ENCODE measurements at regions not wholly inside any gene's neighbourhood (a gene's known extent, or its start where the extent isn't known, plus 50 kb on each side); places are given as distances from the start of the nearest gene placed in this dataset.

GRCh38 chr5:173830421-173830820, 57.7 kb upstream of the CPEB4 start:
- H3K4me3 ChIP-seq: no peak overlapping the region
- DNase-seq (ENCODE audit: low spot score): no peak
- peaks cover 0 to 5% of the 10 kb centered on the region in 2 donors for H3K9me3 ChIP-seq
- H3K27ac ChIP-seq: no peak overlapping the region
- TF ChIP-seq, protein P1, sequence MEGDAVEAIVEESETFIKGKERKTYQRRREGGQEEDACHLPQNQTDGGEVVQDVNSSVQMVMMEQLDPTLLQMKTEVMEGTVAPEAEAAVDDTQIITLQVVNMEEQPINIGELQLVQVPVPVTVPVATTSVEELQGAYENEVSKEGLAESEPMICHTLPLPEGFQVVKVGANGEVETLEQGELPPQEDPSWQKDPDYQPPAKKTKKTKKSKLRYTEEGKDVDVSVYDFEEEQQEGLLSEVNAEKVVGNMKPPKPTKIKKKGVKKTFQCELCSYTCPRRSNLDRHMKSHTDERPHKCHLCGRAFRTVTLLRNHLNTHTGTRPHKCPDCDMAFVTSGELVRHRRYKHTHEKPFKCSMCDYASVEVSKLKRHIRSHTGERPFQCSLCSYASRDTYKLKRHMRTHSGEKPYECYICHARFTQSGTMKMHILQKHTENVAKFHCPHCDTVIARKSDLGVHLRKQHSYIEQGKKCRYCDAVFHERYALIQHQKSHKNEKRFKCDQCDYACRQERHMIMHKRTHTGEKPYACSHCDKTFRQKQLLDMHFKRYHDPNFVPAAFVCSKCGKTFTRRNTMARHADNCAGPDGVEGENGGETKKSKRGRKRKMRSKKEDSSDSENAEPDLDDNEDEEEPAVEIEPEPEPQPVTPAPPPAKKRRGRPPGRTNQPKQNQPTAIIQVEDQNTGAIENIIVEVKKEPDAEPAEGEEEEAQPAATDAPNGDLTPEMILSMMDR (IDR thresholded peaks at IDR 0.05): no peak
- no peaks in the 10 kb centered on the region for H3K27me3 ChIP-seq
- no peaks in the 10 kb centered on the region for H3K36me3 ChIP-seq
- H3K4me1 ChIP-seq: no peaks in the 10 kb centered on the region

DNA sequence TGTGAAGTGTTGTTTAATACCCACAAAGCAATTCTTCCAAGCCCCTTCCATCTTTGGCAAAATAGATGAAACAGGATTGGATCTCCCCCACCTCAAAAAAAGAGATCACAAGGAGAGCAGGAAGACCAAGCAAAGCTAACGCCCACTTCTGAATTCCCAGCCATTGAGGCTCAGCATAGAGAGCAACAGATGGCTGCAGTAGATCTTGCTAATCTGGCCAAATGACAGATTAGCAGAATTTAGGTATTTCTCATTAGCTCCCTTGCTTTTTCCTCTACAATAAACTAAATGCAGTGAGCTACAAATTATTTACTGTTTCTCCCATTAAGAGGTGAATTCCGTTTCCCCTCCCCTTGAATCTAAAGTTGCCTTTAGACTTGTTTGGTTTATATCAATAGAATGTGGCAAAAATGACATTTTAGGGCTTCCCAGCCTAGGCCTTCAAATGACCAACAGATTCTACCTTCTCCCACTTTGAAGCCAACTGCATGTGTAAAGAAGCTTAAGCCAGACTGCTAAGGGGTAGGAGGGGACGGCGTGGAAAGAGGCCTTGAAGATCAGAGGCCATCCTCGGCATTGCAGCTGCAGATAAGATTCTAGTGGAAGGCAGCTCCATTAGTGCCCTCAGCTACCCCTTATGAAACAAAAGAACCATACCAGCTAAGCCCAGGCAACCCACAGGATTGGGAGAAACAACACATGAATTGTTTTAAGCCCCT, 56.8 kb upstream of the CPEB4 start:
- no peak for DNase-seq (ENCODE audit: low spot score)
- H3K36me3 ChIP-seq: no peaks in the 10 kb centered on the region
- TF ChIP-seq, protein P1 (IDR thresholded peaks at IDR 0.05): no peak
- no peaks in the 10 kb centered on the region for H3K4me1 ChIP-seq
- H3K9me3 ChIP-seq: peaks cover 0 to 5% of the 10 kb centered on the region in 2 donors
- H3K4me3 ChIP-seq: no peak overlapping the region
- no peaks in the 10 kb centered on the region for H3K27me3 ChIP-seq
- no peak overlapping the region for H3K27ac ChIP-seq

GRCh38 chr5:173832386-173832785, 55.8 kb upstream of the CPEB4 start:
- Histone ChIP-seq H3K36me3 (no peaks in the 10 kb centered on the region), H3K27me3 (no peaks in the 10 kb centered on the region), H3K4me1 (no peaks in the 10 kb centered on the region), H3K9me3 (peaks cover 0 to 5% of the 10 kb centered on the region in 2 donors), H3K4me3 (no peak overlapping the region), H3K27ac (no peak overlapping the region)
- TF ChIP-seq, protein P1 (IDR thresholded peaks at IDR 0.05): no peak
- no peak for DNase-seq (ENCODE audit: low spot score)

DNA sequence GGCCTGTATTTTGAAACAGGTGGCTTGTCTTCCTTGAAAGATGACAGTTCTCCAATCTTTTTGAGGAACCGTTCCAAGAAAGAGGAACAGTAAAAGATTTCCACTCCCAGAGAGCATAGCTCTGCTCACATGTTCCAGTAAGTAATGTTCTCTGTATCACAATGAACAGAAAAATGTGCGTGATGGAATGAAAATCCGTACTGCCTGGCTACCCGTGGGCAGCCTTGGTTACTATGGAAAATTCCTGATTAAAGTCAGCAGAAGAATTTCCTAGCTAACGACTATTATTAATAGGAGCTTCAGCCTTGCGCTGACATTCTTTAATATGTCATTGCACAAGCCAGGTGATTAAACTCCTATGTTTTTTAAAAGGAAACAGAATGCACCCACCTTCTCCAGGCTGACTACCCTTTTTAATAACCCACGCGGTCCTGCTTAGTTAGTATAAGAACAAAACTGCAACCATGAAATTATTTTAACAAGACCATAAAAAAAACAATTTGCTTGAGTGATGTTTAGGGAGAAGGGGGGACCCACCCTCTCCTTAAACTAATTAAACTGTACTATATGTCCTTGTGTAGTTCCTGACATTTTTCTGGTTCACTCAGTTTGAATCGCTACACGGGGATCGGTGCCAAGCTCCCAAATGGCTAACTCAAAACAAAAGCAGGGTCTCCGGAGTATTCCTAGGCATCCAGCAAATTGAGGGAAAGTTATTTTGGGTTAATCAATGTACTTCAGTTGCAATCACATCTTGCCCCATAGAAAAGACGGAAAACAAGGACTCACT, 54.8 kb upstream of the CPEB4 start:
- Histone ChIP-seq H3K27ac (no peak overlapping the region), H3K4me1 (no peaks in the 10 kb centered on the region), H3K27me3 (no peaks in the 10 kb centered on the region), H3K36me3 (no peaks in the 10 kb centered on the region), H3K9me3 (no peaks in the 10 kb centered on the region), H3K4me3 (no peak overlapping the region)
- TF ChIP-seq, protein P1 (IDR thresholded peaks at IDR 0.05): no peak
- DNase-seq (ENCODE audit: low spot score): no peak

- Histone ChIP-seq H3K9me3 (no peaks in the 10 kb centered on the region), H3K36me3 (no peaks in the 10 kb centered on the region), H3K27ac (no peak overlapping the region), H3K4me3 (no peak overlapping the region), H3K4me1 (no peaks in the 10 kb centered on the region), H3K27me3 (no peaks in the 10 kb centered on the region)
- no peak for DNase-seq (ENCODE audit: low spot score)
- TF ChIP-seq, protein P1 (IDR thresholded peaks at IDR 0.05): no peak
Observed at GRCh38 chr5:173834071-173834771, 53.9 kb upstream of the CPEB4 start.

Measured in right atrium auricular region (tissue), 2 donors.